ENCODE measurements at regions not wholly inside any gene's neighbourhood (a gene's known extent, or its start where the extent isn't known, plus 50 kb on each side); places are given as distances from the start of the nearest gene placed in this dataset.

DNA sequence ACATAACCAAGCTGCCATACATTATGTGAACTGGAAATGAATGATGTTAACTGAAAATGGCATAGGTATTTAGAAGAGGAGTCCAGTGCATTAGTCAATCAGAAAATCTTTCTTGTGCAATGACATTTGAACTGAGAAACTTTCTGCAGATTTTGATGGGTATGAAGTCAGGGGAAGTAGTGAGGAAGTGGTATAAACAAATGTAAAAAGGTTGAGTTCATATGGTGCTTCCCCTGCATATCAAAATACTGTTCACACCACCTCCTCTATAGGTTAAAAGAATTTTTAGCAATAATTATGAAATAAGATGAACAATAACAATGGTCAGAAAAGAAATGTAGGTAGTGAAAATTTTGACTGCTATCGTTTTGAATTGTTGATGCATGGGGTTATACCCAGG lies 800.0 kb downstream of the SLITRK6 start:
- TF ChIP-seq EZH2 (IDR thresholded peaks at IDR 0.05; ENCODE audit: borderline replicate concordance, low read length) = no peak
- TF ChIP-seq, protein P1, sequence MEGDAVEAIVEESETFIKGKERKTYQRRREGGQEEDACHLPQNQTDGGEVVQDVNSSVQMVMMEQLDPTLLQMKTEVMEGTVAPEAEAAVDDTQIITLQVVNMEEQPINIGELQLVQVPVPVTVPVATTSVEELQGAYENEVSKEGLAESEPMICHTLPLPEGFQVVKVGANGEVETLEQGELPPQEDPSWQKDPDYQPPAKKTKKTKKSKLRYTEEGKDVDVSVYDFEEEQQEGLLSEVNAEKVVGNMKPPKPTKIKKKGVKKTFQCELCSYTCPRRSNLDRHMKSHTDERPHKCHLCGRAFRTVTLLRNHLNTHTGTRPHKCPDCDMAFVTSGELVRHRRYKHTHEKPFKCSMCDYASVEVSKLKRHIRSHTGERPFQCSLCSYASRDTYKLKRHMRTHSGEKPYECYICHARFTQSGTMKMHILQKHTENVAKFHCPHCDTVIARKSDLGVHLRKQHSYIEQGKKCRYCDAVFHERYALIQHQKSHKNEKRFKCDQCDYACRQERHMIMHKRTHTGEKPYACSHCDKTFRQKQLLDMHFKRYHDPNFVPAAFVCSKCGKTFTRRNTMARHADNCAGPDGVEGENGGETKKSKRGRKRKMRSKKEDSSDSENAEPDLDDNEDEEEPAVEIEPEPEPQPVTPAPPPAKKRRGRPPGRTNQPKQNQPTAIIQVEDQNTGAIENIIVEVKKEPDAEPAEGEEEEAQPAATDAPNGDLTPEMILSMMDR (IDR thresholded peaks at IDR 0.05; ENCODE audit: low read length) = no peak
- Histone ChIP-seq H3K9me2 (ENCODE audit: low read depth, low read length) (no peaks in the 10 kb centered on the region; the same call in 1 of the 2 replicates), H3K27ac (ENCODE audit: low read depth, low read length, poor library complexity, severe bottlenecking) (no peak overlapping the region), H3K4me2 (ENCODE audit: low read length) (no peak overlapping the region), H3K9ac (ENCODE audit: low read length) (no peak overlapping the region), H3K9me3 (ENCODE audit: low read length) (no peaks in the 10 kb centered on the region), H3F3A (ENCODE audit: insufficient read depth, low read length) (no peaks in the 10 kb centered on the region), H4K20me1 (ENCODE audit: insufficient read depth, low read length) (no peaks in the 10 kb centered on the region), H3K79me2 (ENCODE audit: insufficient read depth, low read length) (no peaks in the 10 kb centered on the region), H2AFZ (ENCODE audit: low read length) (no peak overlapping the region), H3K4me1 (ENCODE audit: insufficient read depth, low read length, severe bottlenecking) (no peaks in the 10 kb centered on the region), H3K36me3 (ENCODE audit: insufficient read depth, low read length) (no peaks in the 10 kb centered on the region), H3K4me3 (ENCODE audit: low read depth, low read length, poor library complexity, severe bottlenecking) (no peak overlapping the region), H3K27me3 (ENCODE audit: insufficient read depth, low read length) (no peaks in the 10 kb centered on the region)

DNA sequence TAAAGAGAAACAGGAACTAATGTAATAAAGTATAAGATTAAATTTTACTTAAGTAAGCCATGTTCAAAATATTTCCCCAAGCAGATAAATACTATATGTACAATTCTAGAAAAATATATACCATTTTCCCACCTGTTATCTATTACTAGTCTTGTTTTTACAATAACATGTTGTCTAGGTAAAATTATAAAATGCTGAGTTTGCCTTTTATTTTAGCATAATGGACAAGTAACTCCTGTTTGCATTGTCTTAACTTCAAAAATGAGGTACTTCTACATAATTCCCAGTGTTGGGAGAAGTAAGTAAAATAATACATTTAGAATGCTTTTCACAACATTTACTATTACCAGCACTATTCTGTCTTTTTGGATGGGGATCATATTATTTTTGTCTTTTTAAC lies 800.5 kb downstream of the SLITRK6 start:
- H4K20me1 ChIP-seq (ENCODE audit: insufficient read depth, low read length) = no peaks in the 10 kb centered on the region
- no peak overlapping the region for H3K4me2 ChIP-seq (ENCODE audit: low read length)
- H3K36me3 ChIP-seq (ENCODE audit: insufficient read depth, low read length) = no peaks in the 10 kb centered on the region
- H3F3A ChIP-seq (ENCODE audit: insufficient read depth, low read length) = no peaks in the 10 kb centered on the region
- TF ChIP-seq, protein P1 (IDR thresholded peaks at IDR 0.05; ENCODE audit: low read length) = no peak
- no peak for TF ChIP-seq EZH2 (IDR thresholded peaks at IDR 0.05; ENCODE audit: borderline replicate concordance, low read length)
- no peak overlapping the region for H3K9ac ChIP-seq (ENCODE audit: low read length)
- H3K27ac ChIP-seq (ENCODE audit: low read depth, low read length, poor library complexity, severe bottlenecking) = no peak overlapping the region
- no peaks in the 10 kb centered on the region for H3K4me1 ChIP-seq (ENCODE audit: insufficient read depth, low read length, severe bottlenecking)
- no peaks in the 10 kb centered on the region for H3K27me3 ChIP-seq (ENCODE audit: insufficient read depth, low read length)
- H3K79me2 ChIP-seq (ENCODE audit: insufficient read depth, low read length) = no peaks in the 10 kb centered on the region
- H3K4me3 ChIP-seq (ENCODE audit: low read depth, low read length, poor library complexity, severe bottlenecking) = no peak overlapping the region
- no peaks in the 10 kb centered on the region for H3K9me3 ChIP-seq (ENCODE audit: low read length)
- no peak overlapping the region for H2AFZ ChIP-seq (ENCODE audit: low read length)
- H3K9me2 ChIP-seq (ENCODE audit: low read depth, low read length) = no peaks in the 10 kb centered on the region; the same call in 1 of the 2 replicates

DNA sequence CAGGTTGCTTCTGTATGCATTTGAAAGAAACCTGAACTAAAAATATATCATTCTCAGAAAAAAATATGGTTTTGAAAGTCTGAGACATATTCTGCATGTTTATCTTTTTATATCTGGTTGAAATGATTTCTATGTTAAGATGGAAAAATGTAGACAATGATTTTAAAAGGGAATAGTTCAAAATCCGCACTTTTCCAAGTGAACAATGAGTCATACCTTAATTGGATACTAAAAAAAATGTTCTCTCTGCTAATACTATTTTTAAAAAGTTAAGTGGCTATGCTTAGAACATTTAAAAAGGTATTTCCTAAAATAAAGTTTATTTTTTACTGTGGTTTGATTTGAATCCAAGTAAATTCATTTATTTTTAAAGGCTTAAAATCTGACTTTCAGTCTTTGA lies 801.4 kb downstream of the SLITRK6 start:
- no peaks in the 10 kb centered on the region for H3K27me3 ChIP-seq (ENCODE audit: insufficient read depth, low read length)
- no peaks in the 10 kb centered on the region for H3K79me2 ChIP-seq (ENCODE audit: insufficient read depth, low read length)
- no peaks in the 10 kb centered on the region for H3F3A ChIP-seq (ENCODE audit: insufficient read depth, low read length)
- no peaks in the 10 kb centered on the region for H3K9me3 ChIP-seq (ENCODE audit: low read length)
- H4K20me1 ChIP-seq (ENCODE audit: insufficient read depth, low read length) = no peaks in the 10 kb centered on the region
- H3K9me2 ChIP-seq (ENCODE audit: low read depth, low read length) = no peaks in the 10 kb centered on the region; the same call in 1 of the 2 replicates
- TF ChIP-seq, protein P1 (IDR thresholded peaks at IDR 0.05; ENCODE audit: low read length) = no peak
- TF ChIP-seq EZH2 (IDR thresholded peaks at IDR 0.05; ENCODE audit: borderline replicate concordance, low read length) = no peak
- no peak overlapping the region for H3K27ac ChIP-seq (ENCODE audit: low read depth, low read length, poor library complexity, severe bottlenecking)
- no peak overlapping the region for H3K4me2 ChIP-seq (ENCODE audit: low read length)
- H2AFZ ChIP-seq (ENCODE audit: low read length) = no peak overlapping the region
- no peak overlapping the region for H3K9ac ChIP-seq (ENCODE audit: low read length)
- no peaks in the 10 kb centered on the region for H3K4me1 ChIP-seq (ENCODE audit: insufficient read depth, low read length, severe bottlenecking)
- H3K36me3 ChIP-seq (ENCODE audit: insufficient read depth, low read length) = no peaks in the 10 kb centered on the region
- no peak overlapping the region for H3K4me3 ChIP-seq (ENCODE audit: low read depth, low read length, poor library complexity, severe bottlenecking)
